GM23248 (cell line): ENCODE measurements at regions not wholly inside any gene's neighbourhood (a gene's known extent, or its start where the extent isn't known, plus 50 kb on each side); places are given as distances from the start of the nearest gene placed in this dataset.
A peak's percentile ranks its signal among the peaks of the same experiment; 100 is the strongest.

Experiments
- DNase-seq: peaks from one replicate; pipeline ENCODE4 v3.0.0-alpha.2; 2015
- H2AFZ ChIP-seq: fragments of 200-600 bp; sonication (generic); 2 replicates; pipeline ENCODE4 v1.6.1; 2016; ENCODE audit warnings: antibody characterized with exemption
- H3F3A ChIP-seq: fragments of 200-600 bp; sonication (generic); 2 replicates; pipeline ENCODE4 v1.6.1; 2016; ENCODE audit warnings: mild to moderate bottlenecking, antibody characterized with exemption, mixed run types; ENCODE audit not compliant: insufficient read depth
- H3K27ac ChIP-seq: fragments of 200-600 bp; sonication (generic); 2 replicates; pipeline ENCODE4 v1.5.1; 2016; ENCODE audit warnings: mild to moderate bottlenecking
- H3K27me3 ChIP-seq: fragments of 200-600 bp; sonication (generic); replicated peaks from 2 replicates; pipeline ENCODE4 v1.6.1; 2016; ENCODE audit warnings: mild to moderate bottlenecking; ENCODE audit not compliant: insufficient read depth
- H3K36me3 ChIP-seq: fragments of 200-600 bp; sonication (generic); 2 replicates; pipeline ENCODE4 v1.6.1; 2016; ENCODE audit warnings: low read depth, mild to moderate bottlenecking
- H3K4me1 ChIP-seq: fragments of 200-600 bp; sonication (generic); 2 replicates; pipeline ENCODE4 v1.6.1; 2016; ENCODE audit warnings: mild to moderate bottlenecking; ENCODE audit not compliant: insufficient read depth
- H3K4me2 ChIP-seq: fragments of 200-600 bp; sonication (generic); one replicate; pipeline ENCODE4 v1.6.1; 2016; ENCODE audit warnings: mild to moderate bottlenecking; ENCODE audit not compliant: unreplicated experiment
- H3K4me3 ChIP-seq: fragments of 200-600 bp; sonication (generic); 2 replicates; pipeline ENCODE4 v1.5.1; 2016; ENCODE audit warnings: mild to moderate bottlenecking
- H3K79me2 ChIP-seq: fragments of 200-600 bp; sonication (generic); 2 replicates; pipeline ENCODE4 v1.6.1; 2016; ENCODE audit warnings: mild to moderate bottlenecking; ENCODE audit not compliant: insufficient read depth
- H3K9ac ChIP-seq: fragments of 200-600 bp; sonication (generic); 2 replicates; pipeline ENCODE4 v1.6.1; 2016; ENCODE audit warnings: mild to moderate bottlenecking
- H3K9me2 ChIP-seq: fragments of 200-600 bp; sonication (generic); 2 replicates; pipeline ENCODE4 v1.6.1; 2016; ENCODE audit warnings: mixed run types, mild to moderate bottlenecking, moderate library complexity; ENCODE audit not compliant: insufficient read depth
- H3K9me3 ChIP-seq: fragments of 200-600 bp; sonication (generic); one replicate; pipeline ENCODE4 v1.6.1; 2017; ENCODE audit warnings: low read depth
- H4K20me1 ChIP-seq: fragments of 200-600 bp; sonication (generic); 2 replicates; pipeline ENCODE4 v1.6.0; 2016; ENCODE audit not compliant: insufficient read depth
- EZH2 ChIP-seq: fragments of 200-600 bp; sonication (generic); IDR thresholded peaks from 2 replicates; pipeline ENCODE4 v1.6.1; 2018; ENCODE audit warnings: antibody characterized with exemption, mild to moderate bottlenecking; ENCODE audit not compliant: insufficient read depth, poor library complexity, severe bottlenecking
- EZH2phosphoT487 ChIP-seq: fragments of 200-600 bp; sonication (generic); IDR thresholded peaks from 2 replicates; pipeline ENCODE4 v1.6.1; 2018; ENCODE audit warnings: antibody characterized with exemption, moderate library complexity, mild to moderate bottlenecking, low read depth; ENCODE audit not compliant: insufficient read depth
- WGBS, 2 experiments: methylation state at CpG; one replicate each; pipeline ENCODE4 v1.1.6; 2015 to 2017; ENCODE audit warnings: low lambda C conversion rate in 2 of 2, low coverage in 1 of 2; ENCODE audit errors: missing lambda C conversion rate in 2 of 2; 5-methylcytosine and 5-hydroxymethylcytosine counted together
- in situ Hi-C: fragments of 300-500 bp; cut with MboI; formaldehyde crosslinking; loops from 2 replicates; pipeline ENCODE4 v1.15.0; 2020

- in situ Hi-C loops, result no loop called here
- no peak for DNase-seq
Observed at GRCh38 chr13:38415233-38415632, 65.6 kb downstream of the UFM1 start.

GRCh38 chr13:38417241-38417640 lies 67.6 kb downstream of the UFM1 start:
- Histone ChIP-seq H3K36me3 (no peaks in the 10 kb centered on the region), H3K9ac (no peak overlapping the region), H2AFZ (no peak overlapping the region), H3K4me2 (no peak overlapping the region), H3K9me3 (no peaks in the 10 kb centered on the region), H3K4me3 (no peak overlapping the region), H3K79me2 (no peaks in the 10 kb centered on the region), H4K20me1 (no peaks in the 10 kb centered on the region), H3K4me1 (peaks cover 13% of the 10 kb centered on the region), H3K27ac (no peak overlapping the region), H3F3A (no peaks in the 10 kb centered on the region), H3K9me2 (no peaks in the 10 kb centered on the region), H3K27me3 (no peaks in the 10 kb centered on the region)
- in situ Hi-C loops, result no loop called here
- TF ChIP-seq EZH2phosphoT487, result no peak
- TF ChIP-seq EZH2, result no peak
- 75 to 87% methylated on average over 1 of the region's 1 CpG for WGBS, 2 experiments
- DNase-seq, result no peak

More at GRCh38 chr13:38415233-38415632, 65.6 kb downstream of the UFM1 start:
- Histone ChIP-seq H2AFZ (0 out of 2 replicates have a peak overlapping the region, but pooled peaks have one; percentile 42), H3K27me3 (no peaks in the 10 kb centered on the region), H3K9me3 (no peaks in the 10 kb centered on the region), H3K4me1 (peaks cover 7% of the 10 kb centered on the region; the same call in 1 of the 2 replicates), H3K27ac (no peak overlapping the region), H3K4me3 (no peak overlapping the region), H3K9me2 (no peaks in the 10 kb centered on the region), H3K36me3 (no peaks in the 10 kb centered on the region), H3K4me2 (no peak overlapping the region), H3F3A (no peaks in the 10 kb centered on the region), H3K79me2 (no peaks in the 10 kb centered on the region), H3K9ac (no peak overlapping the region), H4K20me1 (no peaks in the 10 kb centered on the region)
- 35 to 43% methylated on average over 5 of the region's 5 CpGs for WGBS, 2 experiments
- no peak for TF ChIP-seq EZH2
- TF ChIP-seq EZH2phosphoT487, result no peak

- Histone ChIP-seq H3K9me3 (no peaks in the 10 kb centered on the region), H3K9me2 (no peaks in the 10 kb centered on the region), H3K4me1 (peaks cover 14% of the 10 kb centered on the region), H3K9ac (no peak overlapping the region), H3K27ac (no peak overlapping the region), H3K36me3 (no peaks in the 10 kb centered on the region), H3K4me3 (no peak overlapping the region), H3F3A (no peaks in the 10 kb centered on the region), H3K79me2 (no peaks in the 10 kb centered on the region), H3K27me3 (no peaks in the 10 kb centered on the region), H2AFZ (no peak overlapping the region), H4K20me1 (no peaks in the 10 kb centered on the region), H3K4me2 (no peak overlapping the region)
- 63 to 65% methylated on average over 2 of the region's 2 CpGs for WGBS, 2 experiments
- DNase-seq, result peak; percentile 49
- in situ Hi-C loops, result no loop called here
- TF ChIP-seq EZH2phosphoT487, result no peak
Observed at GRCh38 chr13:38417727-38418126, 68.1 kb downstream of the UFM1 start.

GRCh38 chr13:38418286-38418685 lies 68.6 kb downstream of the UFM1 start:
- DNase-seq, result peak; percentile 40
- no peak overlapping the region for H2AFZ ChIP-seq
- TF ChIP-seq EZH2 (no peak), EZH2phosphoT487 (no peak)
- H3K9ac ChIP-seq, result no peak overlapping the region
- no peaks in the 10 kb centered on the region for H3F3A ChIP-seq
- H3K4me1 ChIP-seq, result peaks cover 14% of the 10 kb centered on the region
- no peaks in the 10 kb centered on the region for H3K79me2 ChIP-seq
- H3K9me3 ChIP-seq, result no peaks in the 10 kb centered on the region
- H3K36me3 ChIP-seq, result no peaks in the 10 kb centered on the region
- H4K20me1 ChIP-seq, result no peaks in the 10 kb centered on the region
- H3K9me2 ChIP-seq, result no peaks in the 10 kb centered on the region
- in situ Hi-C loops, result no loop called here
- H3K4me2 ChIP-seq, result no peak overlapping the region
- H3K4me3 ChIP-seq, result no peak overlapping the region
- H3K27me3 ChIP-seq, result no peaks in the 10 kb centered on the region
- H3K27ac ChIP-seq, result no peak overlapping the region

- peaks cover 14% of the 10 kb centered on the region for H3K4me1 ChIP-seq
Observed at GRCh38 chr13:38419312-38419873, 69.7 kb downstream of the UFM1 start.

More at GRCh38 chr13:38419312-38419873, 69.7 kb downstream of the UFM1 start:
- Histone ChIP-seq H3K9me2 (no peaks in the 10 kb centered on the region), H3K9ac (no peak overlapping the region), H3K36me3 (no peaks in the 10 kb centered on the region), H3K27me3 (no peaks in the 10 kb centered on the region), H2AFZ (no peak overlapping the region), H3F3A (no peaks in the 10 kb centered on the region), H3K27ac (no peak overlapping the region), H3K4me3 (no peak overlapping the region), H3K79me2 (no peaks in the 10 kb centered on the region), H3K4me2 (no peak overlapping the region), H3K9me3 (no peaks in the 10 kb centered on the region), H4K20me1 (no peaks in the 10 kb centered on the region)
- in situ Hi-C loops, result no loop called here
- no peak for DNase-seq
- no peak for TF ChIP-seq EZH2
- no peak for TF ChIP-seq EZH2phosphoT487
- 70 to 74% methylated on average over 3 of the region's 3 CpGs for WGBS, 2 experiments
